KOPT-K1 (cell line): ENCODE measurements at regions not wholly inside any gene's neighbourhood (a gene's known extent, or its start where the extent isn't known, plus 50 kb on each side); places are given as distances from the start of the nearest gene placed in this dataset.
A peak's percentile ranks its signal among the peaks of the same experiment; 100 is the strongest.

Experiments used
- H3K27ac ChIP-seq: fragments of 200-600 bp; sonication (generic); 2 replicates; pipeline ENCODE4 v1.5.1; 2016; ENCODE audit warnings: antibody characterized with exemption, mild to moderate bottlenecking, low read depth, low read length; ENCODE audit not compliant: poor library complexity, severe bottlenecking
- H3K36me3 ChIP-seq: fragments of 200-600 bp; sonication (generic); 2 replicates; pipeline ENCODE4 v1.5.1; 2017; ENCODE audit warnings: antibody characterized with exemption, mild to moderate bottlenecking, low read length, moderate library complexity; ENCODE audit not compliant: insufficient read depth
- H3K9me3 ChIP-seq: fragments of 200-600 bp; sonication (generic); 2 replicates; pipeline ENCODE4 v1.5.1; 2017; ENCODE audit warnings: antibody characterized with exemption, low read length, mild to moderate bottlenecking; ENCODE audit not compliant: insufficient read depth, poor library complexity, severe bottlenecking

- H3K9me3 ChIP-seq: no peaks in the 10 kb centered on the region
- peak overlapping the region; percentile 18 for H3K27ac ChIP-seq
Measured at GRCh38 chrX:39852491-39852890, 245.3 kb downstream of the BCOR start.

GRCh38 chrX:39853417-39854030 lies 244.2 kb downstream of the BCOR start:
- no peaks in the 10 kb centered on the region for H3K9me3 ChIP-seq
- H3K36me3 ChIP-seq: no peaks in the 10 kb centered on the region
- H3K27ac ChIP-seq: peak overlapping the region; percentile 98

More at GRCh38 chrX:39852491-39852890, 245.3 kb downstream of the BCOR start:
- no peaks in the 10 kb centered on the region for H3K36me3 ChIP-seq

DNA sequence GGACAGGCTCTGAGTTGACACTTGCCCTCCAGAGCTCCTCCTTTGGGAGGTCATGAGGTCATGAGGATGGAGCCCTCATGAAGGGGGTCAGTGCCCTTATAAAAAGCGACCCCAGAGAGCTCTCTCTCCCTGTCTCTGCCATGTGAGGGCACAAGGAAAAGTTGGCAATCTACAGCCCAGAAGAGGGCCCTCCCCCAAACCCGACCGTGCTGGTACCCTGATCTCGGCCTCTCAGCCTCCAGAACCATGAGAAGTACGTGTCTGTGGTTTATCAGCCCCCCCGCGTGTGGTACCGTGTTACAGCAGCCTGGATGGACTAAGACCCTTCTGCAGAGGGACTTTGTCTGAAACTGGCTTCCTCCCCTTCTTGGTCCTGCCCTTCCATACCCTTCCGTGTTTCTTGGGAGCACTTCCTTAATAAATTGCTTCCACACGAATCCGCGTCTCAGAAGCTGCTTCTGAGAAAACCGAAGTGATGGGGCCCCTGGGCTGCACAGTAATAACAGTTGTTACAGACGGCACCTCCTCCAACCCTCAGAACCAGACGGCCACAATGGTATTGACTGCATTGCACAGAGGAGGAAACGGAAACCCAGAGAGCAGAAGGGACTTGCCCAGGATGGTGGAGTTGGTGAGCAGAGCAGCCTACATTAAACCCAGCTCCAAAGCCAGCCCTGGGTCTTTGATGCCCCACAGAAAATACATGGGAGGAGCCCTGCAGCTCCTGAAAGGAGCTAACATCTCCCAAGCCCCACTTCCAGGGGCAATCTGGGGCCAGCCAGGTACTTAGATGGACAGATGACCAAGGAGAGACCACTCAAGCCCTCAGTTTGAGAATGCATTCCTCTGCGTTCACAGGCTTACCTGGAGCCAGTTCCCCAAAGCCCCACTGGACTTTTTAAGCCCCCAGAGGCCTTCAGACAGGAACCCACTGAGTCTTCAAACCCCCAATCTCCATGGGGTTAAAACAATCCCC lies 242.7 kb downstream of the BCOR start:
- Histone ChIP-seq H3K9me3 (no peaks in the 10 kb centered on the region), H3K27ac (peak overlapping the region; percentile 98), H3K36me3 (no peaks in the 10 kb centered on the region)

- H3K27ac ChIP-seq: peak overlapping the region; percentile 98
- no peaks in the 10 kb centered on the region for H3K9me3 ChIP-seq
- no peaks in the 10 kb centered on the region for H3K36me3 ChIP-seq
Measured at GRCh38 chrX:39855748-39856129, 242.0 kb downstream of the BCOR start.

DNA sequence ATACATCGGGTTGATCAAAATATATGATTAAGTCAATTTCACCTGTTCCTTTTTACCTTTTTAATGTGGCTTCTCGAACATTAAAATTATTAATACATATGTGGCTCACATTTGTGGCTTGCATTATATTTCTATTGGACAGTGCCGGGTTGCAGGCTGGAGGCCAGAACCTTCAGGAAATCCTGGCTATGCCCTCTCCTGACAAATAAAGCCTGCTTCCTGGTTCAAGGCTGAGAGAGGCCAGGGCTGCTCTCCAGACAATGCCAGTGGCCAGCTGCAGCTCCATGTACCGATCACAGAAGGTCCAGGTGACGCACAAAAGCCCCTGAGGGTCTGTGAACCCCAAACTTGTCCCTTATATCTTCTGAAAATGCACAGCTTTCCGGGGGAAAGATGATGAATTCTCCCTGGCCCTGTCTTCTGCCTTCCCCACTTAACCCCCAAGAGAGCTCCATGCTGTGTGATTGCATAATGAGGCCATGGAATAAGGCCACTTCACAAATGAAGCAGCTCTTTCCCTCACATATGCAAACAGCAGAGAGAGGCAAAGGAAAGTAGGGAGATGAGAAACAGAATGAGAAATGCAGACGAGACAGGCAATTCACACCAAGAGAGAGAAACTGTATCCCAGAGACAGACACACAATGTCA lies 241.2 kb downstream of the BCOR start:
- Histone ChIP-seq H3K27ac (peak overlapping the region; percentile 39), H3K9me3 (no peaks in the 10 kb centered on the region), H3K36me3 (no peaks in the 10 kb centered on the region)

DNA sequence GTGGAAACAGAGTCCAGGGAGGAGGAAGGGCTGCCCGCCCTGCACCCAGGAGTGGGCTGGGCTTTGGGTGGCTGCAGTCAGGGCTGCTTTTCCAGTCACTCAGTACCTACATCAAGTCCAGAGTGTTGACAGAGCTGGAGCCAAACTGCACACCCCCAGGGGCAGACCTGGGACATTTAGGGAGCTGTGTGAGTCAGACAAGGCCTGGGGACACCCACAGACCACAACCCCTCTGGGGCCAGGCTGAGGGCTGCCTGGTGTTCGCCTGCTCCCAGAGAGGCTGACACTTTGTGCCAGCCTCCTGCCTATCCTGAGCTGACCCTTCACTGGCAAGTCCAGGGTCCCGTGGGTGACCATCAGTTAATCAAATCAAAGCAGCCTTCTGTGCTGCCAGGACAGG lies 240.0 kb downstream of the BCOR start:
- Histone ChIP-seq H3K36me3 (no peaks in the 10 kb centered on the region), H3K27ac (peak overlapping the region; percentile 53), H3K9me3 (no peaks in the 10 kb centered on the region)

GRCh38 chrX:39859991-39860861 lies 237.5 kb downstream of the BCOR start:
- H3K36me3 ChIP-seq: no peaks in the 10 kb centered on the region
- H3K9me3 ChIP-seq: no peaks in the 10 kb centered on the region
- peak overlapping the region; percentile 72 for H3K27ac ChIP-seq

DNA sequence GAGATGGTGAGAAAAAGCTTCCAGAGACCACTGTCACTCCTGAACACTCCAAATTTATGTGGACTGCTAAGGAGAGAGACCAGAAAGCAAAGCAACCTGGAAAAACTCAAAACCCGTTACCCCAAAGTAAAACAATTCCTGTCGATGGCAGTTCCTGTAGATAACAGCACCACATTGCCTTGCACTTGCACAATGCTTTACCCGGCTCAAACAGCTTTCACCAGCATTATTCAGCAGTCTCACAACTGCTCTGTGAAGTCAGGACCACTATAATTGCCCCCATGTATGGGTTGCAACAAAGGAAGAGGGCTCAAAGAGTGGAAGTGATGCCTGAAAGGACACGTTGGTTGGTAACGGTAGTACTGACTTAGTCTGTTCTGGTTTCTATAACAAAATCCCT lies 234.8 kb downstream of the BCOR start:
- Histone ChIP-seq H3K36me3 (no peaks in the 10 kb centered on the region), H3K9me3 (no peaks in the 10 kb centered on the region), H3K27ac (no peak overlapping the region)

DNA sequence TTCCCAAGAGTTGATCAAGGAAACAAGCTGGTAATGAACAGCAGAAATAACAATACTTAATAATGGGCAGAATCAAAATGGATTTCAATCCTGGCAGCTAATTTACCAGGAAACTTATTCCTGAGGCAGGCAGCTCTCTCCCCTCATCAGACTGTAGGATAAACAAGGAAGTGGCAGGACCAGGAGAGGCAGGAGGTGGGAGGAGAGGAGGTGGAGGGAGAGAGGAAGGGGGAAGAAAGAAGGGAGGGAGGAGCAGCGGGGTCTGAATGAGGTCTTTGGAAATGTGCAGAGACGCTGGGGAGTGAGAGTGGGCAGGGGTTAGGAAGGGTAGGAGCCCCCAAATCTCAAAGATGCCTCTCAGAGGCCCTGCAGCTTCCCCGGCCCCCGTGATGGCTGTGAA lies 231.5 kb downstream of the BCOR start:
- Histone ChIP-seq H3K36me3 (no peaks in the 10 kb centered on the region), H3K27ac (no peak overlapping the region), H3K9me3 (no peaks in the 10 kb centered on the region)

- H3K9me3 ChIP-seq: no peaks in the 10 kb centered on the region
- H3K27ac ChIP-seq: peak overlapping the region; percentile 61
- H3K36me3 ChIP-seq: no peaks in the 10 kb centered on the region
Measured at GRCh38 chrX:39869846-39870601, 227.7 kb downstream of the BCOR start.

DNA sequence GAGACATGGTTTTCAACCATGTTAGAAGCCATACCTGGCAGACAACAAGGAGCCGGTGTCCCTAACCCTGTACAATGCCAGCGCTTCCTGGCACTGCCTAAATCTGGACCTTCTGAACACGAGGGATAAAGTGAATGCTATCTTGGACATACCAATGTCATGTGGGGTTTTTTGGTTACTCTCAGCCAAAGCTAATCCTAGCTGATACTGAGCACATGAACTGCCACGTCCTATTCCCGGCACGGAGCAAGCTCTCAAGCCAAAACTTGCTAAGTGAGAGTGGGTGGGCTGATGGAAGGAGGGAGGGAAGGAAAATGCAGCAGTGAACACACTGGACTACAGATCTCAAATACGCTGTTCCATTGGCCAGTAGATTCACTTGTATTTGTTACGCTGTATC lies 226.1 kb downstream of the BCOR start:
- Histone ChIP-seq H3K27ac (no peak overlapping the region), H3K9me3 (no peaks in the 10 kb centered on the region), H3K36me3 (no peaks in the 10 kb centered on the region)

GRCh38 chrX:39873117-39873516 lies 224.6 kb downstream of the BCOR start:
- Histone ChIP-seq H3K9me3 (no peaks in the 10 kb centered on the region), H3K36me3 (no peaks in the 10 kb centered on the region), H3K27ac (no peak overlapping the region)

GRCh38 chrX:39874202-39874816 lies 223.4 kb downstream of the BCOR start:
- Histone ChIP-seq H3K9me3 (no peaks in the 10 kb centered on the region), H3K27ac (peak overlapping the region; percentile 6), H3K36me3 (no peaks in the 10 kb centered on the region)
